ENCODE measurements at regions not wholly inside any gene's neighbourhood (a gene's known extent, or its start where the extent isn't known, plus 50 kb on each side); places are given as distances from the start of the nearest gene placed in this dataset.

- DNase-seq: no peak
Observed at GRCh38 chr7:155961241-155962190, 149.3 kb upstream of the SHH start.

- peak; percentile 48 for DNase-seq
Observed at GRCh38 chr7:155959894-155960293, 147.6 kb upstream of the SHH start.

- no peak for DNase-seq
Observed at GRCh38 chr7:155956977-155957376, 144.7 kb upstream of the SHH start.

GRCh38 chr7:155955367-155955635 is 143.0 kb upstream of the SHH start:
- DNase-seq: no peak

- no peak for DNase-seq
Observed at GRCh38 chr7:155954550-155955366, 142.5 kb upstream of the SHH start.

- DNase-seq: peak; percentile 14
Observed at GRCh38 chr7:155953781-155954549, 141.7 kb upstream of the SHH start.

GRCh38 chr7:155953501-155953778 is 141.2 kb upstream of the SHH start:
- DNase-seq: no peak

GRCh38 chr7:155951554-155952158 is 139.4 kb upstream of the SHH start:
- no peak for DNase-seq

GRCh38 chr7:155950898-155951553 is 138.8 kb upstream of the SHH start:
- no peak for DNase-seq

GRCh38 chr7:155948845-155949244 is 136.6 kb upstream of the SHH start:
- no peak for DNase-seq

- no peak for DNase-seq
Observed at GRCh38 chr7:155948423-155948822, 136.2 kb upstream of the SHH start.

GRCh38 chr7:155947051-155947450 is 134.8 kb upstream of the SHH start:
- DNase-seq: no peak

- no peak for DNase-seq
Observed at GRCh38 chr7:155945670-155946325, 133.5 kb upstream of the SHH start.

- DNase-seq: no peak
Observed at GRCh38 chr7:155944901-155945300, 132.6 kb upstream of the SHH start.

- no peak for DNase-seq
Observed at GRCh38 chr7:155943251-155943899, 131.1 kb upstream of the SHH start.

- DNase-seq: no peak
Observed at GRCh38 chr7:155942226-155942950, 130.1 kb upstream of the SHH start.

GRCh38 chr7:155941688-155942087 is 129.4 kb upstream of the SHH start:
- no peak for DNase-seq

- no peak for DNase-seq
Observed at GRCh38 chr7:155939350-155939749, 127.1 kb upstream of the SHH start.

GRCh38 chr7:155938129-155938528 is 125.9 kb upstream of the SHH start:
- DNase-seq: no peak

GRCh38 chr7:155935726-155936125 is 123.5 kb upstream of the SHH start:
- DNase-seq: no peak

GRCh38 chr7:155935005-155935557 is 122.8 kb upstream of the SHH start:
- no peak for DNase-seq
